Coronary artery (tissue), 2 donors: ENCODE measurements at regions not wholly inside any gene's neighbourhood (a gene's known extent, or its start where the extent isn't known, plus 50 kb on each side); places are given as distances from the start of the nearest gene placed in this dataset.
"Not testable (repeated sequence)": the region's sequence is repeated elsewhere in the genome, so short reads cannot be mapped to it uniquely, and the experiment has no call there.

Source experiments
- DNase-seq: peaks from one replicate; pipeline ENCODE4 v3.0.0-alpha.2; 2017; ENCODE audit warnings: low spot score
- H3K27ac ChIP-seq, 2 donors: fragments of 200-600 bp; sonication (generic); one replicate each; pipeline ENCODE4 v1.5.1; 2016 to 2019
- H3K4me3 ChIP-seq: fragments of 200-600 bp; sonication (generic); 2 replicates; pipeline ENCODE4 v1.5.1; 2016; ENCODE audit warnings: mild to moderate bottlenecking, moderate library complexity
- CTCF ChIP-seq: fragments of 200-600 bp; sonication (generic); IDR thresholded peaks from one replicate; pipeline ENCODE4 v1.5.1; 2019; ENCODE audit warnings: antibody characterized with exemption

DNA sequence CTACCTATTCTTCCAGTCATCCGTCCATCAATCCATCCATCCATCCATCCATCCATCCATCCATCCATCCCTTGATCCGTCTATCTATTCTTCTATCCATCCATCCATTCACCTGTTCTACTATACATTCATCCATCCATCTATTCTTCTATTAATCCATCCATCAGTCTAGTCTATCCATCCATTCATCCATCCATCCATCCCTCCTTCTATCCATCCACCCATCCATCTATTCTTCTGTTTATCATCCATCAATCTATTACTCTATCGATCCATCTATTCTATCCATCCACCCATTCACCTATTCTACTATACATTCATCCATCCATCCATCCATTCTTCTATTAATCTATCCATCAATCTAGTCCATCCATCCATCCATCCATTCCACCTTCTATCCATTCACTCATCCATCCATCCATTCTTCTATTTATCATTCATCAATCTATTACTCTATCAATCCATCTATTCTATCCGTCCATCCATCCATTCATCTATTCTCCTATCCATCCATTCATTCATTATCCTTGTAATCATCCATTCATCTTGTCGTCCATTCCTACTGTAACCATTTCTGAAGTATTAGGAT lies 110.4 kb upstream of the ZNF516 start:
- H3K4me3 ChIP-seq: no peak overlapping the region
- H3K27ac ChIP-seq: no peak overlapping the region
- TF ChIP-seq CTCF: no peak
- DNase-seq: no peak

DNA sequence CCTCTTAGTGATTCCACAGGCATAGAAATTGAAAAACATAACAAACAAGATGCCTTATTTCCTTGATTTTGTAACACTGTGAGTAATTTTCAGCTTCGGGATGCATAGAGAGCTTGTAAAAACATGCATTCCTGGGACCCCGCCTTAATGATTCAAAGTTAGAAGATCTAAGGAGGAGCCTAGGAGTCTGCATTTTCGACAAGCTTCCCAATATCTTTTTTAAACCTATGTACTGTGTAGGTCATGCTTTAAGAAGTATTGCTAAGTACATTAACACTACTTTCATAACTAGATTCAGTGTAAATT lies 109.8 kb upstream of the ZNF516 start:
- no peak for TF ChIP-seq CTCF
- no peak for DNase-seq
- Histone ChIP-seq H3K27ac (no peak overlapping the region), H3K4me3 (no peak overlapping the region)

GRCh38 chr18:76604108-76604934 lies 109.3 kb upstream of the ZNF516 start:
- no peak for DNase-seq
- no peak for TF ChIP-seq CTCF
- Histone ChIP-seq H3K27ac (no peak overlapping the region), H3K4me3 (no peak overlapping the region)

DNA sequence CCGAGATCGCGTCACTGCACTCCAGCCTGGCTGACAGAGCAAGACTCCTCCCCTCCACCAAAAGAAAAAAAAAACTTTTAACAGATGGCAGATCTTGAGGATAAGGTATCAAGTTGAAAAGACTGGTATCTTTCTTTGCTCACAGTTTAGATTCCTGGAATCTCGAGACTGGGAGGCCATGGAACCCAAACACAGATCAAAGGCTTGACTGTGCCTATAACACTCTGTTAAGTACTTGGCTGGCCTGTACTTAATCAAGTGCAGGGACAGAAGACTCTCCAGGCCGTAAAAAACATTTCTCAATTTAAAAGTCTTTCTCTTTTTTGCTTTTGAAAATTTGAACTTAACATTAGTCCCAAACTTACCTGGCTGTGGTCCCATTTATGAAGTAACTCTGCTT lies 107.1 kb upstream of the ZNF516 start:
- DNase-seq: no peak
- Histone ChIP-seq H3K27ac (no peak overlapping the region), H3K4me3 (no peak overlapping the region)
- TF ChIP-seq CTCF: no peak

DNA sequence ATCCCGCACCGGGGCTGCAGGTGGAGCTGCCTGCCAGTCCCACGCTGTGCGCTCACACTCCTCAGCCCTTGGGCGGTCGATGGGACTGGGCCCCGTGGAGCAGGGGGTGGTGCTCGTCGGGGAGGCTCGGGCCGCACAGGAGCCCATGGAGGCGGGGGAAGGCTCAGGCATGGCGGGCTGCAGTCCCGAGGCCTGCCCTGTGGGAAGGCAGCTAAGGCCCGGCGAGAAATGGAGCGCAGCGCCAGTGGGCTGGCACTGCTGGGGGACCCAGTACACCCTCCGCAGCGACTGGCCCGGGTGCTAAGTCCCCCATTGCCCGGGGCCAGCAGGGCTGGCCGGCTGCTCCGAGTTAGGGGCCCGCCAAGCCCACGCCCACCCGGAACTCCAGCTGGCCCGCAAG lies 105.0 kb upstream of the ZNF516 start:
- H3K4me3 ChIP-seq, DNase-seq: not testable (repeated sequence)

DNA sequence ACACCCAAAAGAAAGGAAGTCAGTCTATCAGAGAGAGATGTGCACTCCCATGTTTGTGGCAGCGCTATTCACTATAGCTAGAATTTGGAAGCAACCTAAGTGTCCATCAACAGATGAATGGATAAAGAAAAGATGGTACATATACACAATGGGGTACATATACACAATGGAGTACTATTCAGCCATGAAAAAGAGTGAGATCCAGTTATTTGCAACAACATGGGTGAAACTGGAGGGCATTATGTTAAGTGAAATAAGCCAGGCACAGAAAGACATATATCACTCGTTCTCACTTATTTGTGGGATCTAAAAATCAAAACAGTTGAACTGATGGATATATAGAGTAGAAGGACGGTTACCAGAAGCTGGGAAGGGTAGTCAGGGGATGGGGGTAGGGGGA lies 99.9 kb upstream of the ZNF516 start:
- Histone ChIP-seq H3K27ac (no peak overlapping the region), H3K4me3 (no peak overlapping the region)
- no peak for DNase-seq
- TF ChIP-seq CTCF: no peak

More for the DNA sequence above, 105.0 kb upstream of the ZNF516 start:
- not testable (repeated sequence) for H3K27ac ChIP-seq

DNA sequence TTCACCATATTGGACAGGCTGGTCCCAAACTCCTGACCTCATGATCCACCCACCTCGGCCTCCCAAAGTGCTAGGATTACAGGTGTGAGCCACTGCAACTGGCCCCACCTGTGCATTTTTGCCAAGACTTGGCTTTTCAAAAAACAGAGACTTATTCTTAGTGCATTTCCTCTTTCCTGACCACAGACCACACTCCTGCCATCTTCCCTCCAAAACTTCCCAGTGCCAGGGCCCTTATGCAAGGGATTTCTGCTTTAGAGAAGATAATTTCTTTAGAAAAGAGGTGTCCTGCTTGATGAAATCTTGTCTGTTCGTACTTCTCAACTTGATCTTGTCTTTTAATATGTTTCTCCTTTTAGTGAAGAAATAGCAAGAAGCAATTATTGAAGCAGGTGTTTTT lies 98.8 kb upstream of the ZNF516 start:
- no peak for TF ChIP-seq CTCF
- Histone ChIP-seq H3K27ac (no peak overlapping the region), H3K4me3 (no peak overlapping the region)
- no peak for DNase-seq
